NB4 (cell line): ENCODE measurements at regions not wholly inside any gene's neighbourhood (a gene's known extent, or its start where the extent isn't known, plus 50 kb on each side); places are given as distances from the start of the nearest gene placed in this dataset.

Source experiments
- DNase-seq: peaks from one replicate; pipeline ENCODE4 v3.0.0; 2010; ENCODE audit warnings: low read depth
- H3K4me3 ChIP-seq: one replicate; pipeline ENCODE4 v1.5.1; 2011; ENCODE audit warnings: mild to moderate bottlenecking, low read depth, low read length, moderate library complexity
- CTCF ChIP-seq: IDR thresholded peaks from one replicate; pipeline ENCODE4 v1.5.1; 2012; ENCODE audit warnings: low read depth, low read length
- MYC ChIP-seq: IDR thresholded peaks from 2 replicates; pipeline ENCODE4 v1.6.1; 2011; ENCODE audit warnings: low read depth, low read length
- POLR2A ChIP-seq: IDR thresholded peaks from 2 replicates; pipeline ENCODE4 v1.6.1; 2011; ENCODE audit warnings: mild to moderate bottlenecking; ENCODE audit not compliant: insufficient read length; ENCODE audit errors: extremely low read depth
- TF ChIP-seq, protein P1 (sequence below): IDR thresholded peaks from 2 replicates; pipeline ENCODE4 v1.6.1; 2011; ENCODE audit warnings: low read depth, low read length

DNA sequence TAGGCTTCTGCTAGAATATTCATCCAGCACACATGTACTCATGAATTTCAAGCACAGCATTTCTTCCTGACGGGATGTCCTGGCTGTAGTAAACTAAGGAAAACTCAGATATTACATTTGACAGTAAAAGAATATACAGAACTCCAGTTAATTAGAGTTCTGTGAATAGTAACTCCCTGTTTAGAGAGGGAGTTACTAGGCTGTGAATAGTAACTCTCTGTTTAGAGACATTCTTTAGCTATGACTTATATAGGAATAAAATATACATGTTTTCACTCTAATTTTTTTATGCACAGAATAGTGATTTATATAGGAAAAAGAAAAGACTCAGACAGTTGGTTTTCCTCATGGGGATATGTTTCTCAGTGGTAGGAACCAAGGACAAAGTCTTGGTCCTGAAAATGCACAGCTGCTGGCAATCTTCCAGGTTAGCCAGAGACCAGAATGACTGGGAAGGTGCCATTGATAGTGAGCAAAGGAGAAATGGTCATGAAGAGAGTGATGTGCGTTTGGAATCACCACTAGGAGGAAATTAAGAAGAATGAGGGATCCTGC is 480.7 kb upstream of the THBS1 start:
- H3K4me3 ChIP-seq: no peak overlapping the region
- TF ChIP-seq POLR2A (no peak), MYC (no peak), CTCF (no peak)
- TF ChIP-seq, protein P1, sequence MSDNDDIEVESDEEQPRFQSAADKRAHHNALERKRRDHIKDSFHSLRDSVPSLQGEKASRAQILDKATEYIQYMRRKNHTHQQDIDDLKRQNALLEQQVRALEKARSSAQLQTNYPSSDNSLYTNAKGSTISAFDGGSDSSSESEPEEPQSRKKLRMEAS: no peak
- DNase-seq: no peak

DNA sequence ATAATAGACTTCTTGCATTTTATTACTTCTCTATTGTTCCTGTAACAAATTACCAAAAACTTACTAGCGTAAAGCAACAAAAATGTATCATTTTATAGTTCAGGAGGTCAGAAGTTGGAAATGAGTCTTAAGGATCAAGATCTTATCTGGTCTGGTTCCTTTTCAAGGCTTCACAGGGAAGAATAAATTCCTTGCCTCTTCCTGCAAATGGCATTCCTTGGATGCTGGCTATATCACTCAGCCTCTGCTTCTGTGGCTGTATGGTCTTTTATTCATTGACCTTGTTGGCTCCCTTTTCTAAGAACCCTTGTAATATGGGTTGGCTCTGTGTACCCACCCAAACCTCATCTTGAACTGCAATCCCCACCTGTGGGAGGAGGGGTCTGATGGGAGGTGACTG is 478.4 kb upstream of the THBS1 start:
- TF ChIP-seq POLR2A (no peak), CTCF (no peak), MYC (no peak)
- TF ChIP-seq, protein P1: no peak

GRCh38 chr15:39106950-39107349 is 473.9 kb upstream of the THBS1 start:
- DNase-seq: no peak
- TF ChIP-seq CTCF (no peak), POLR2A (no peak), MYC (no peak)
- TF ChIP-seq, protein P1: no peak
- H3K4me3 ChIP-seq: no peak overlapping the region

More for the DNA sequence above, 478.4 kb upstream of the THBS1 start:
- H3K4me3 ChIP-seq: no peak overlapping the region
- no peak for DNase-seq

- no peak overlapping the region for H3K4me3 ChIP-seq
- no peak for DNase-seq
- TF ChIP-seq POLR2A (no peak), MYC (no peak), CTCF (no peak)
- TF ChIP-seq, protein P1: no peak
Observed at GRCh38 chr15:39108021-39108420, 472.9 kb upstream of the THBS1 start.

- DNase-seq: no peak
- no peak for TF ChIP-seq POLR2A
- no peak for TF ChIP-seq MYC
- no peak for TF ChIP-seq CTCF
- TF ChIP-seq, protein P1: no peak
- no peak overlapping the region for H3K4me3 ChIP-seq
Observed at GRCh38 chr15:39110336-39110735, 470.5 kb upstream of the THBS1 start.

- TF ChIP-seq, protein P1: no peak
- TF ChIP-seq MYC (no peak), CTCF (no peak), POLR2A (no peak)
- H3K4me3 ChIP-seq: no peak overlapping the region
- no peak for DNase-seq
Observed at GRCh38 chr15:39110746-39111145, 470.1 kb upstream of the THBS1 start.
